HepG2 (cell line): ENCODE measurements at regions not wholly inside any gene's neighbourhood (a gene's known extent, or its start where the extent isn't known, plus 50 kb on each side); places are given as distances from the start of the nearest gene placed in this dataset.

Experiments used
- CTCF ChIP-seq: sonication (generic); formaldehyde crosslinking; IDR thresholded peaks from 2 replicates; pipeline ENCODE4 v1.5.0; 2020; ENCODE audit warnings: mild to moderate bottlenecking, missing genetic modification reagents, moderate library complexity
- EZH2 ChIP-seq: conservative IDR thresholded peaks from 2 replicates; pipeline ENCODE4 v1.6.1; 2012; ENCODE audit warnings: mild to moderate bottlenecking, low read depth, low read length, moderate library complexity
- HIVEP1 ChIP-seq: sonication (generic); formaldehyde crosslinking; IDR thresholded peaks from 2 replicates; pipeline ENCODE4 v1.4.0; 2020; ENCODE audit warnings: mild to moderate bottlenecking, missing genetic modification reagents
- ISL2 ChIP-seq: sonication (generic); formaldehyde crosslinking; IDR thresholded peaks from 2 replicates; pipeline ENCODE4 v1.5.0; 2020; ENCODE audit warnings: missing genetic modification reagents
- JUN ChIP-seq: sonication (generic); formaldehyde crosslinking; IDR thresholded peaks from 2 replicates; pipeline ENCODE4 v1.4.0; 2020; ENCODE audit warnings: mild to moderate bottlenecking, missing genetic modification reagents
- KMT2A ChIP-seq: sonication (generic); formaldehyde crosslinking; IDR thresholded peaks from 2 replicates; pipeline ENCODE4 v1.4.0; 2020; ENCODE audit warnings: missing genetic modification reagents
- MIXL1 ChIP-seq: IDR thresholded peaks from 2 replicates; pipeline ENCODE4 v1.6.1; 2016
- NR1H2 ChIP-seq: sonication (generic); formaldehyde crosslinking; IDR thresholded peaks from 2 replicates; pipeline ENCODE4 v1.8.1; 2022; ENCODE audit warnings: low read depth, missing genetic modification reagents, borderline replicate concordance
- POLR2A ChIP-seq, 2 experiments: IDR thresholded peaks; 2 replicates each; pipeline ENCODE4 v1.6.1; 2011; ENCODE audit warnings: low read depth in 2 of 2, low read length in 2 of 2, mild to moderate bottlenecking in 1 of 2, moderate library complexity in 1 of 2; ENCODE audit not compliant: insufficient read depth in 1 of 2
- RFX5 ChIP-seq: IDR thresholded peaks from 2 replicates; pipeline ENCODE4 v1.6.1; 2011; ENCODE audit warnings: low read depth, low read length, improper control_type of control experiment
- ZNF281 ChIP-seq: sonication (generic); formaldehyde crosslinking; IDR thresholded peaks from 2 replicates; pipeline ENCODE4 v1.4.0; 2020; ENCODE audit warnings: missing genetic modification reagents, borderline replicate concordance

GRCh38 chr14:55807053-55807880, 227.3 kb downstream of the KTN1 start:
- TF ChIP-seq ISL2 (CRISPR knock-in tag) (no peak), CTCF (CRISPR knock-in tag) (no peak), EZH2 (no peak), NR1H2 (CRISPR knock-in tag) (no peak), POLR2A (IDR thresholded peaks at IDR 0.05; ENCODE audit: insufficient read depth in 1 of 2, low read depth in 2 of 2, low read length in 2 of 2) (no peak), HIVEP1 (CRISPR knock-in tag) (no peak), ZNF281 (no peak), RFX5 (no peak), MIXL1 (CRISPR knock-in tag) (no peak), KMT2A (no peak), JUN (CRISPR knock-in tag) (no peak)
